ENCODE measurements at regions not wholly inside any gene's neighbourhood (a gene's known extent, or its start where the extent isn't known, plus 50 kb on each side); places are given as distances from the start of the nearest gene placed in this dataset.

- no peak for TF ChIP-seq CTCF (conservative IDR thresholded peaks at IDR 0.05)
- no peak overlapping the region for H3K4me3 Mint-ChIP-seq
- no peaks in the 10 kb centered on the region for H3K9me3 ChIP-seq (ENCODE audit: control insufficient read depth, low read length)
- no peaks in the 10 kb centered on the region for H3K4me1 Mint-ChIP-seq
- no peaks in the 10 kb centered on the region for H3K36me3 ChIP-seq (ENCODE audit: control insufficient read depth, insufficient read depth, low read length)
- H3K9me3 Mint-ChIP-seq = no peaks in the 10 kb centered on the region
- no peak for DNase-seq
- 89 to 92% methylated on average over 7 of the region's 7 CpGs for WGBS, 2 experiments (ENCODE audit: insufficient coverage in 1 of 2, insufficient read length in 1 of 2)
- no peaks in the 10 kb centered on the region for H3K4me1 ChIP-seq (ENCODE audit: control insufficient read depth, insufficient read depth, low read length)
- H3K27me3 ChIP-seq (ENCODE audit: control insufficient read depth, insufficient read depth, low read length, poor library complexity, severe bottlenecking) = no peaks in the 10 kb centered on the region
- no peaks in the 10 kb centered on the region for H3K27me3 Mint-ChIP-seq (ENCODE audit: insufficient read depth)
- no peak overlapping the region for H3K4me3 ChIP-seq (ENCODE audit: low read length)
- H3K9ac ChIP-seq (ENCODE audit: extremely low read depth, low read length, poor library complexity, severe bottlenecking) = no peak overlapping the region
- H3K36me3 Mint-ChIP-seq (ENCODE audit: low read depth) = no peaks in the 10 kb centered on the region
- H3K27ac ChIP-seq (ENCODE audit: low read depth, low read length) = no peak overlapping the region
- H3K27ac Mint-ChIP-seq = no peak overlapping the region
Measured at GRCh38 chr5:99686538-99686937, 757.7 kb upstream of the CHD1 start.

GRCh38 chr5:99675974-99676373 is 747.2 kb upstream of the CHD1 start:
- no peak for TF ChIP-seq CTCF (conservative IDR thresholded peaks at IDR 0.05)
- no peak overlapping the region for H3K4me3 Mint-ChIP-seq
- Histone ChIP-seq H3K27ac (ENCODE audit: low read depth, low read length) (no peak overlapping the region), H3K9me3 (ENCODE audit: control insufficient read depth, low read length) (no peaks in the 10 kb centered on the region), H3K9ac (ENCODE audit: extremely low read depth, low read length, poor library complexity, severe bottlenecking) (no peak overlapping the region), H3K4me1 (ENCODE audit: control insufficient read depth, insufficient read depth, low read length) (no peaks in the 10 kb centered on the region), H3K36me3 (ENCODE audit: control insufficient read depth, insufficient read depth, low read length) (no peaks in the 10 kb centered on the region), H3K4me3 (ENCODE audit: low read length) (no peak overlapping the region), H3K27me3 (ENCODE audit: control insufficient read depth, insufficient read depth, low read length, poor library complexity, severe bottlenecking) (no peaks in the 10 kb centered on the region)
- no peaks in the 10 kb centered on the region for H3K36me3 Mint-ChIP-seq (ENCODE audit: low read depth)
- no peak overlapping the region for H3K27ac Mint-ChIP-seq
- no peak for DNase-seq
- H3K4me1 Mint-ChIP-seq = no peaks in the 10 kb centered on the region
- WGBS, 2 experiments (ENCODE audit: insufficient coverage in 1 of 2, insufficient read length in 1 of 2) = 71 to 90% methylated on average over 2 to 6 of the region's 6 CpGs
- no peaks in the 10 kb centered on the region for H3K9me3 Mint-ChIP-seq
- no peaks in the 10 kb centered on the region for H3K27me3 Mint-ChIP-seq (ENCODE audit: insufficient read depth)

- DNase-seq = no peak
- Histone ChIP-seq H3K4me3 (ENCODE audit: low read length) (no peak overlapping the region), H3K9me3 (ENCODE audit: control insufficient read depth, low read length) (no peaks in the 10 kb centered on the region), H3K36me3 (ENCODE audit: control insufficient read depth, insufficient read depth, low read length) (no peaks in the 10 kb centered on the region), H3K27ac (ENCODE audit: low read depth, low read length) (no peak overlapping the region), H3K27me3 (ENCODE audit: control insufficient read depth, insufficient read depth, low read length, poor library complexity, severe bottlenecking) (no peaks in the 10 kb centered on the region), H3K9ac (ENCODE audit: extremely low read depth, low read length, poor library complexity, severe bottlenecking) (no peak overlapping the region), H3K4me1 (ENCODE audit: control insufficient read depth, insufficient read depth, low read length) (no peaks in the 10 kb centered on the region)
- TF ChIP-seq CTCF (conservative IDR thresholded peaks at IDR 0.05) = no peak
- no peak overlapping the region for H3K27ac Mint-ChIP-seq
- H3K27me3 Mint-ChIP-seq (ENCODE audit: insufficient read depth) = no peaks in the 10 kb centered on the region
- 67% methylated on average over 1 of the region's 1 CpG; no CpG with 5 or more reads in 1 of the 2 experiments for WGBS, 2 experiments (ENCODE audit: insufficient coverage in 1 of 2, insufficient read length in 1 of 2)
- H3K36me3 Mint-ChIP-seq (ENCODE audit: low read depth) = no peaks in the 10 kb centered on the region
- H3K9me3 Mint-ChIP-seq = no peaks in the 10 kb centered on the region
- H3K4me1 Mint-ChIP-seq = no peaks in the 10 kb centered on the region
- no peak overlapping the region for H3K4me3 Mint-ChIP-seq
Measured at GRCh38 chr5:99674101-99674500, 745.3 kb upstream of the CHD1 start.

All from endodermal cell (in vitro differentiated cells).